Tibial nerve (tissue), 3 donors: ENCODE measurements at regions not wholly inside any gene's neighbourhood (a gene's known extent, or its start where the extent isn't known, plus 50 kb on each side); places are given as distances from the start of the nearest gene placed in this dataset.

Experiments
- CTCF ChIP-seq, 5 experiments: fragments of 200-600 bp in 3 of 5; fragments of 450-650 bp in 2 of 5; sonication (generic) in 3 of 5; IDR thresholded peaks; one replicate each; pipeline ENCODE4 v1.5.1; 2016 to 2019; ENCODE audit warnings: antibody characterized with exemption in 5 of 5, mild to moderate bottlenecking in 3 of 5, moderate library complexity in 2 of 5
- POLR2A ChIP-seq, 2 donors: fragments of 450-650 bp; IDR thresholded peaks; one replicate each; pipeline ENCODE4 v1.6.1; 2017; ENCODE audit warnings: antibody characterized with exemption in 2 of 2, mild to moderate bottlenecking in 2 of 2, moderate library complexity in 2 of 2

- no peak for TF ChIP-seq CTCF (IDR thresholded peaks at IDR 0.05)
- no peak for TF ChIP-seq POLR2A (IDR thresholded peaks at IDR 0.05)
These were observed 137.2 kb upstream of the SMARCA2 start for GRCh38 chr9:1877951-1878350.
